ENCODE measurements at regions not wholly inside any gene's neighbourhood (a gene's known extent, or its start where the extent isn't known, plus 50 kb on each side); places are given as distances from the start of the nearest gene placed in this dataset.

DNA sequence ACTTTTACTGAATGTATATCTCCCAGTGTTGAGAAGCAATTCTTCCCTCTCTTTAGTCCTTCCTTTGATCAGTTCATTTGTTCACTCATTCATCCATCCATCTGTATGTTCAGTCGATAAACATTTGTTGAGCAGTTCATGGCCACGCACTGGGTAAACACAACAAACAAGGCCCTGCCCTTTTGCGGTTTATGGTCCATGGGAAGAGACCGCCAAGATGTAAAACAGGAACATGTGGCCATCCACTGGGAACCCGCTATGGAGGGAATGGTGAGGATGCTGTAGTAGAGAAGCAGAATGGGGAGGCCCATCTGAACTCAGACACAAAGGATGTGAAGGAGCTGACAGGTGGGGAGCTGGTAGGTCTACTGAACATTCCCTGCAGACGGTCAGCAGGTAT lies 102.7 kb upstream of the SPRY4 start:
- no peak for TF ChIP-seq FOSL1 (CRISPR knock-in tag; IDR thresholded peaks at IDR 0.05; ENCODE audit: borderline replicate concordance)
- TF ChIP-seq, protein P1, sequence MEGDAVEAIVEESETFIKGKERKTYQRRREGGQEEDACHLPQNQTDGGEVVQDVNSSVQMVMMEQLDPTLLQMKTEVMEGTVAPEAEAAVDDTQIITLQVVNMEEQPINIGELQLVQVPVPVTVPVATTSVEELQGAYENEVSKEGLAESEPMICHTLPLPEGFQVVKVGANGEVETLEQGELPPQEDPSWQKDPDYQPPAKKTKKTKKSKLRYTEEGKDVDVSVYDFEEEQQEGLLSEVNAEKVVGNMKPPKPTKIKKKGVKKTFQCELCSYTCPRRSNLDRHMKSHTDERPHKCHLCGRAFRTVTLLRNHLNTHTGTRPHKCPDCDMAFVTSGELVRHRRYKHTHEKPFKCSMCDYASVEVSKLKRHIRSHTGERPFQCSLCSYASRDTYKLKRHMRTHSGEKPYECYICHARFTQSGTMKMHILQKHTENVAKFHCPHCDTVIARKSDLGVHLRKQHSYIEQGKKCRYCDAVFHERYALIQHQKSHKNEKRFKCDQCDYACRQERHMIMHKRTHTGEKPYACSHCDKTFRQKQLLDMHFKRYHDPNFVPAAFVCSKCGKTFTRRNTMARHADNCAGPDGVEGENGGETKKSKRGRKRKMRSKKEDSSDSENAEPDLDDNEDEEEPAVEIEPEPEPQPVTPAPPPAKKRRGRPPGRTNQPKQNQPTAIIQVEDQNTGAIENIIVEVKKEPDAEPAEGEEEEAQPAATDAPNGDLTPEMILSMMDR (CRISPR knock-in tag; IDR thresholded peaks at IDR 0.05): no peak
- no peak for TF ChIP-seq ERF (CRISPR knock-in tag; IDR thresholded peaks at IDR 0.05)
- no peak for TF ChIP-seq USF2 (IDR thresholded peaks at IDR 0.05; ENCODE audit: low read depth, low read length)
- no peak for TF ChIP-seq USF2 (CRISPR knock-in tag; IDR thresholded peaks at IDR 0.05; ENCODE audit: borderline replicate concordance)
- TF ChIP-seq FOXM1 (CRISPR knock-in tag; IDR thresholded peaks at IDR 0.05): no peak
- no peak for TF ChIP-seq AHDC1 (CRISPR knock-in tag; IDR thresholded peaks at IDR 0.05; ENCODE audit: borderline replicate concordance)
